HG03139 (cell line): ENCODE measurements at regions not wholly inside any gene's neighbourhood (a gene's known extent, or its start where the extent isn't known, plus 50 kb on each side); places are given as distances from the start of the nearest gene placed in this dataset.
"Not testable (repeated sequence)": the region's sequence is repeated elsewhere in the genome, so short reads cannot be mapped to it uniquely, and the experiment has no call there.

Source experiments
- ATAC-seq: cut with Tn5 transposase; IDR thresholded peaks from one replicate; pipeline ENCODE4 v1.9.1; 2021; ENCODE audit not compliant: unreplicated experiment

DNA sequence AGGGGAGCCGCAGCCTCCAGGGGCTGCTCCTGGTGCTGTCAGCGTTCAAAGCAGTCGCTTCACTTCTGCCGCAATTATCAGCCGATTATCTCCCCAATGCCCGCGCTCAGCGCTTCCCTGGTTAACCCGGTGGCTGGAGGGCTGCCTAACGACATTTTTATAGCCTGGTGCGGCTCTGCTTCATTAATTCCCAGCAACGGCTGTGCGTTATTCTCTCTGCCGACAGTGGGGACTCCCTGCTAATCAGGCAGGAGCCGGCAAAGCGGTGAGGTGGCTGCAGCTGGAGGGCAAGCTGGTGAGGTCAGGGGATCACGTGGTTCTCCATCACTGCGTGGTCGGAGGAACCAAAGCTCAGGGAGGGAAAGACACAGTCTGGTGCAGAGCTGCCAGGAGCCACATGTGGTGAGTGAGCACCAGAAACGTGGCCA, 62.9 kb downstream of the GLRX5 start:
- ATAC-seq, result peak; percentile 60

DNA sequence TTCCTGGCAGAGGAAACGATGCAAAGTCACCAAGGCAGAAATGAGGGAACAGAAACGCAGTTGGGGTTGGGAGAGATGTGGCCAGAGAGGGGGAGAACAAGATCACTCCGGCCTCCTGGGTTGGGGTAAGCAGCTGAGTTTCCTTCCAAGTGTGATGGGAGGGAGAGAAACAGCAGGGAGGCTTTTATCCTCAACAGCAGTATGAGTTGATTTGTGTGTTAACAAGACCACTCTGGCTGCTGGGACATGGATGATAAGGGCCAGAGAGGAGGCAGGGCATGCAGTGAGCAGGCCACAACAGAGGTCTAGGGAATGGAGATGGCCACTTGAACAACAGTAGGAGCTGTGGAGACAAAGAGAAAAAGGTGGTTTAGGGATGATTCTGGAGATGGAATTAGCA, 66.8 kb downstream of the GLRX5 start:
- no peak for ATAC-seq

- ATAC-seq, result peak; percentile 56
Observed at GRCh38 chr14:95603415-95603814, 68.6 kb downstream of the GLRX5 start.

GRCh38 chr14:95606266-95606665, 71.4 kb downstream of the GLRX5 start:
- ATAC-seq, result no peak

DNA sequence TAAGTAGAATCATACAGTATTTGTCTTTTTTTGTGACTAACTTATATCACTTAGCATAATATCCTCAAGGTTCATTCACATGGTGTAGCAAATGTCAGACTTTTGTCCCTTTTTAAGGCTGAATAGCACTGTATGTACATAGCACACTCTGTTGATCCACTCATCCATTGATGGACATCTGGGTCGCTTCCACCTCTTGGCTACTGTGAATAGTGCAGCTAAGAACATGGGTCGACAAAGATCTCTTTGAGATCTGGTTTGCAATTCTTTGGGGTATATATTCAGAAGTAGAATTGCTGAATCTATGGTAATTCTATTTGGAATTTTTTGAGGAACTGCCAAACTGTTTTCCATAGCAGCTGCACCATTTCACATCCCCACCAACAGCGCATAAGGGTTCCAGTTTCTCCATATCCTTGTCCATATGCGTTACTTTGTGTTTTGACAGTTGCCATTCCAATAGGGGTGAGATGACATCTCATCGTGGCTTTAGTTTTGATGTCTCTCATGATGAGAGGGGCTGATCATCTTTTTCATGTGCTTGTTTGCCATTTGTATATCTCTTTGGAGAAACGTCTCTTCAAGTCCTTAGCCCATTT, 73.9 kb downstream of the GLRX5 start:
- no peak for ATAC-seq

GRCh38 chr14:95609398-95609990, 74.6 kb downstream of the GLRX5 start:
- ATAC-seq, result no peak

- ATAC-seq, result no peak
Observed at GRCh38 chr14:95611293-95611880, 74.8 kb upstream of the TCL1B start.

- peak; percentile 50 for ATAC-seq
Observed at GRCh38 chr14:95614349-95614748, 71.9 kb upstream of the TCL1B start.

- ATAC-seq, result no peak
Observed at GRCh38 chr14:95616745-95617144, 69.5 kb upstream of the TCL1B start.

GRCh38 chr14:95619785-95620417, 66.3 kb upstream of the TCL1B start:
- no peak for ATAC-seq

- no peak for ATAC-seq
Observed at GRCh38 chr14:95620659-95621059, 65.6 kb upstream of the TCL1B start.

- ATAC-seq, result no peak
Observed at GRCh38 chr14:95623195-95623594, 63.0 kb upstream of the TCL1B start.

DNA sequence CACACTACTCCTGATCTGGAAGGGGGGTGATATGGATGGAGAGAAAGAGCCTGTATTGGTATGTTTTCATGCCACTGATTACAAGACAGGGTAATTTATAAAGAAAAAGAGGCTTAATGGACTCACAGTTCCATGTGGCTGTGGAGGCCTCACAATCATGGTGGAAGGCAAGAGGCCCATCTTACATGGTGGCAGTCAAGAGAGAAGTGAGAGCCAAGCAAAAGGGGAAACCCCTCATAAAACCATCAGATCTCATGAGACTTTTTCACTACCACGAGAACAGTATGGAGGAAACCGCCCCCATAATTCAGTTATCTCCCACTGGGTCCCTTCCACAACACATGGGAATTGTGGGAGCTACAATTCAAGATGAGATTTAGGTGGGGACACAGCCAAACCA, 60.5 kb upstream of the TCL1B start:
- ATAC-seq, result not testable (repeated sequence)

DNA sequence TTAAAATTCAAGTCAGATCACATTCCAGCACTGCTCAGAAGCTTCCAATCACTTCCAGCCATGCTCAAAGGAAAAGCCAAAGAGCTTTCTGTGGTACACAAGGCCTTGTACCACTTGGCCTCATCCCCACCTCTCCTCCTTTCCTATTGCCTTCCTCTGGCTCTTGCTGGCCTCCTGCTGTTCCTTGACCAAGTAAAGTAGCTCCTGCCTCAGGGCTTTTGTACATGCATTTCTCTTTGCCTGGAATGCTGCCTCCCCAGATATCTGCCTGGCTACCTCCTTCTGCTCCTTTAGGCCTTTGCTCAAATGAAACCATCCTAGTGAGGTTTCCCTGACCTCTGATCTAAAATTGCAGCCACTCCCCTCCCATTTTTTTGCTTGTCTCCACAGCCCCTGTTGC, 51.2 kb upstream of the TCL1B start:
- ATAC-seq, result no peak
